IMR-90 (cell line): ENCODE measurements at regions not wholly inside any gene's neighbourhood (a gene's known extent, or its start where the extent isn't known, plus 50 kb on each side); places are given as distances from the start of the nearest gene placed in this dataset.

Source experiments
- ATAC-seq: fragments of 200-7000 bp; cut with Tn5 transposase; 2 replicates; pipeline ENCODE4 v1.9.1; 2020; ENCODE audit warnings: low read depth, mild to moderate bottlenecking, moderate library complexity
- BruUV-seq: library from RNA; stranded (reverse); fragments of 400-500 nt; replicated peaks from 2 replicates; lab custom pipeline; 2021; lab: Mats Ljungman, UMichigan
- CTCF ChIA-PET: fragments of 300-600 bp; formaldehyde crosslinking; extraction: SDS; loops from one replicate; lab custom pipeline; 2021; ENCODE audit warnings: antibody characterized with exemption; lab: Yijun Ruan, JAX
- POLR2A ChIA-PET: fragments of 300-600 bp; sonication (Branson Sonifier 250); formaldehyde crosslinking; loops from one replicate; lab custom pipeline; 2022; ENCODE audit warnings: antibody characterized with exemption; ENCODE audit not compliant: unreplicated experiment; lab: Charles Lee
- DNase-seq: peaks from one replicate; pipeline ENCODE4 v3.0.0; 2013
- H2AFZ ChIP-seq: replicated peaks from 2 replicates; pipeline ENCODE3; 2013; ENCODE audit warnings: low read length, mild to moderate bottlenecking; ENCODE audit not compliant: poor library complexity
- H2AK5ac ChIP-seq: 2 replicates; pipeline ENCODE4 v1.6.1; 2013; ENCODE audit warnings: low read depth, low read length, inconsistent platforms
- H2AK9ac ChIP-seq: replicated peaks from 2 replicates; pipeline ENCODE3; 2013; ENCODE audit warnings: mild to moderate bottlenecking, low read depth, low read length, moderate library complexity; ENCODE audit not compliant: poor library complexity
- H2BK120ac ChIP-seq: 2 replicates; pipeline ENCODE4 v1.6.1; 2013; ENCODE audit warnings: low read depth, low read length, inconsistent platforms
- H2BK15ac ChIP-seq: 3 replicates; pipeline ENCODE4 v1.6.1; 2013; ENCODE audit warnings: low read depth, low read length, inconsistent platforms
- H2BK20ac ChIP-seq: 2 replicates; pipeline ENCODE4 v1.6.1; 2013; ENCODE audit warnings: low read depth, mild to moderate bottlenecking, inconsistent platforms, low read length, moderate library complexity
- H2BK5ac ChIP-seq: 2 replicates; pipeline ENCODE4 v1.6.1; 2013; ENCODE audit warnings: mild to moderate bottlenecking, low read depth, low read length, inconsistent platforms; ENCODE audit not compliant: poor library complexity, severe bottlenecking
- H3K14ac ChIP-seq: replicated peaks from 2 replicates; pipeline ENCODE4 v1.6.1; 2013; ENCODE audit warnings: low read depth, low read length, inconsistent platforms
- H3K18ac ChIP-seq: 2 replicates; pipeline ENCODE4 v1.6.1; 2013; ENCODE audit warnings: low read depth, low read length, control low read depth
- H3K23ac ChIP-seq: 2 replicates; pipeline ENCODE4 v1.6.1; 2013; ENCODE audit warnings: low read depth, low read length, inconsistent platforms
- H3K27ac ChIP-seq: 2 replicates; pipeline ENCODE4 v1.5.1; 2013; ENCODE audit warnings: mild to moderate bottlenecking, control low read depth, low read length; ENCODE audit not compliant: insufficient read depth
- H3K27me3 ChIP-seq: 2 replicates; pipeline ENCODE4 v1.6.1; 2013; ENCODE audit warnings: low read length; ENCODE audit not compliant: control insufficient read depth, insufficient read depth
- H3K36me3 ChIP-seq: 2 replicates; pipeline ENCODE4 v1.6.1; 2013; ENCODE audit warnings: low read length, mixed read lengths; ENCODE audit not compliant: control insufficient read depth, insufficient read depth
- H3K4ac ChIP-seq: 2 replicates; pipeline ENCODE4 v1.6.1; 2013; ENCODE audit warnings: low read depth, low read length, inconsistent platforms
- H3K4me1 ChIP-seq: 2 replicates; pipeline ENCODE4 v1.6.1; 2013; ENCODE audit warnings: low read length, mixed read lengths; ENCODE audit not compliant: control insufficient read depth, insufficient read depth
- H3K4me2 ChIP-seq: 2 replicates; pipeline ENCODE4 v1.6.1; 2013; ENCODE audit warnings: low read depth, mild to moderate bottlenecking, control low read depth, low read length, moderate library complexity
- H3K4me3 ChIP-seq: 2 replicates; pipeline ENCODE4 v1.5.1; 2013; ENCODE audit warnings: low read depth, mild to moderate bottlenecking, control low read depth, low read length, moderate library complexity; ENCODE audit not compliant: insufficient read depth
- H3K56ac ChIP-seq: 2 replicates; pipeline ENCODE4 v1.6.1; 2013; ENCODE audit warnings: low read length, inconsistent platforms; ENCODE audit not compliant: insufficient read depth; ENCODE audit errors: extremely low read depth
- H3K79me1 ChIP-seq, 2 experiments: 2 replicates each; pipeline ENCODE4 v1.6.1; 2013; ENCODE audit warnings: low read length in 2 of 2, inconsistent platforms in 1 of 2, low read depth in 1 of 2
- H3K9ac ChIP-seq: 2 replicates; pipeline ENCODE4 v1.6.1; 2013; ENCODE audit warnings: low read depth, low read length, control low read depth
- H3K9me1 ChIP-seq: 2 replicates; pipeline ENCODE4 v1.6.1; 2013; ENCODE audit warnings: low read length, inconsistent platforms; ENCODE audit not compliant: insufficient read depth
- H3K9me3 ChIP-seq: 2 replicates; pipeline ENCODE4 v1.6.1; 2013; ENCODE audit warnings: low read length; ENCODE audit not compliant: control insufficient read depth, insufficient read depth
- H4K20me1 ChIP-seq: 2 replicates; pipeline ENCODE4 v1.6.1; 2013; ENCODE audit warnings: low read length, inconsistent platforms; ENCODE audit not compliant: insufficient read depth
- H4K5ac ChIP-seq: 2 replicates; pipeline ENCODE4 v1.6.1; 2013; ENCODE audit warnings: mild to moderate bottlenecking, low read depth, low read length, control low read depth
- H4K8ac ChIP-seq, 2 experiments: 2 replicates each; pipeline ENCODE4 v1.6.1; 2013; ENCODE audit warnings: low read depth in 2 of 2, low read length in 2 of 2, control low read depth in 1 of 2, inconsistent platforms in 1 of 2
- H4K91ac ChIP-seq: 2 replicates; pipeline ENCODE4 v1.6.1; 2013; ENCODE audit warnings: low read depth, low read length, inconsistent platforms; ENCODE audit not compliant: insufficient read depth
- BHLHE40 ChIP-seq: fragments of 150-350 bp; IDR thresholded peaks from 2 replicates; pipeline ENCODE4 v1.6.1; 2016; ENCODE audit warnings: mild to moderate bottlenecking, low read depth, low read length
- CEBPB ChIP-seq: IDR thresholded peaks from 2 replicates; pipeline ENCODE4 v1.6.1; 2012; ENCODE audit warnings: low read depth, low read length, improper control_type of control experiment
- CHD1 ChIP-seq: IDR thresholded peaks from 2 replicates; pipeline ENCODE4 v1.6.1; 2012; ENCODE audit warnings: low read depth, low read length, improper control_type of control experiment
- ELK1 ChIP-seq: fragments of 150-350 bp; IDR thresholded peaks from 2 replicates; pipeline ENCODE4 v1.6.1; 2016; ENCODE audit warnings: low read depth, mild to moderate bottlenecking, low read length, moderate library complexity, borderline replicate concordance
- FOS ChIP-seq: fragments of 150-350 bp; IDR thresholded peaks from 2 replicates; pipeline ENCODE4 v1.6.1; 2016; ENCODE audit warnings: low read depth, low read length
- MAFK ChIP-seq: IDR thresholded peaks from 2 replicates; pipeline ENCODE4 v1.6.1; 2012; ENCODE audit warnings: low read depth, low read length, improper control_type of control experiment
- MAZ ChIP-seq: IDR thresholded peaks from 2 replicates; pipeline ENCODE4 v1.6.1; 2012; ENCODE audit warnings: low read depth, mild to moderate bottlenecking, low read length, improper control_type of control experiment, moderate library complexity, borderline replicate concordance
- MXI1 ChIP-seq: IDR thresholded peaks from 2 replicates; pipeline ENCODE4 v1.6.1; 2012; ENCODE audit warnings: low read depth, mild to moderate bottlenecking, low read length, moderate library complexity, borderline replicate concordance
- NFE2L2 ChIP-seq: fragments of 150-350 bp; IDR thresholded peaks from 2 replicates; pipeline ENCODE4 v1.6.1; 2016; ENCODE audit warnings: low read depth, mild to moderate bottlenecking, low read length
- POLR2A ChIP-seq: IDR thresholded peaks from 2 replicates; pipeline ENCODE4 v1.6.1; 2012; ENCODE audit warnings: mild to moderate bottlenecking, low read depth, low read length
- RAD21 ChIP-seq: IDR thresholded peaks from 2 replicates; pipeline ENCODE4 v1.6.1; 2012; ENCODE audit warnings: low read length, improper control_type of control experiment
- RCOR1 ChIP-seq: IDR thresholded peaks from 2 replicates; pipeline ENCODE4 v1.6.1; 2012; ENCODE audit warnings: mild to moderate bottlenecking, low read length, improper control_type of control experiment; ENCODE audit not compliant: insufficient replicate concordance
- RFX5 ChIP-seq: IDR thresholded peaks from 2 replicates; pipeline ENCODE4 v1.8.0; 2012; ENCODE audit warnings: low read depth, mild to moderate bottlenecking, low read length, moderate library complexity
- USF2 ChIP-seq: fragments of 150-350 bp; IDR thresholded peaks from 2 replicates; pipeline ENCODE4 v1.6.1; 2017; ENCODE audit warnings: mild to moderate bottlenecking, antibody characterized with exemption, low read length, low read depth
- WGBS, 2 experiments: methylation state at CpG; one replicate each; pipeline versions ENCODE4 v1.1.5 to v1.1.7; 2013; ENCODE audit warnings: missing lambda C conversion rate in 2 of 2; ENCODE audit not compliant: insufficient read length in 1 of 2; ENCODE audit errors: extremely low coverage in 2 of 2; 5-methylcytosine and 5-hydroxymethylcytosine counted together
- dilution Hi-C: fragments of 300-500 bp; cut with HindIII; formaldehyde crosslinking; loops from one replicate; pipeline ENCODE4 v1.14.3; 2018; ENCODE audit warnings: low sequenced_read_pairs; ENCODE audit not compliant: unreplicated experiment
- in situ Hi-C: fragments of 300-500 bp; cut with MboI; formaldehyde crosslinking; loops from 3 replicates; pipeline ENCODE4 v1.14.3; 2019; ENCODE audit warnings: low sequenced_read_pairs, inconsistent platforms, mixed read lengths
- intact Hi-C: fragments of 100-400 bp; cut with micrococcal nuclease; formaldehyde crosslinking; loops from 2 replicates; pipeline ENCODE4 v1.10.0; 2022

GRCh38 chr7:25742316-25742715 is 409.7 kb upstream of the NFE2L3 start:
- no peak for ATAC-seq
- H3K4me2 ChIP-seq: no peak overlapping the region
- CTCF ChIA-PET: no interaction called here
- H4K91ac ChIP-seq: no peak overlapping the region
- no peak overlapping the region for H2BK20ac ChIP-seq
- H3K18ac ChIP-seq: no peak overlapping the region
- H3K9me1 ChIP-seq: no peaks in the 10 kb centered on the region
- dilution Hi-C loops: no loop called here
- 20% methylated on average over 1 of the region's 3 CpGs; no CpG with 5 or more reads in 1 of the 2 experiments for WGBS, 2 experiments
- POLR2A ChIA-PET: no interaction called here
- no peak overlapping the region for H2AFZ ChIP-seq
- H3K4ac ChIP-seq: no peak overlapping the region
- H3K23ac ChIP-seq: no peak overlapping the region
- H4K8ac ChIP-seq: no peak overlapping the region
- no peak overlapping the region for H2BK5ac ChIP-seq
- no peak overlapping the region for H2AK5ac ChIP-seq
- BruUV-seq: no TSS peak
- no peak overlapping the region for H3K56ac ChIP-seq
- H3K4me3 ChIP-seq: no peak overlapping the region
- no peak overlapping the region for H3K27ac ChIP-seq
- no peak overlapping the region for H3K14ac ChIP-seq
- no peak overlapping the region for H4K5ac ChIP-seq
- H3K79me1 ChIP-seq: no peaks in the 10 kb centered on the region
- H3K27me3 ChIP-seq: no peaks in the 10 kb centered on the region
- DNase-seq: no peak
- TF ChIP-seq MXI1: no peak
- TF ChIP-seq POLR2A: no peak
- no peak for TF ChIP-seq ELK1
- no peak for TF ChIP-seq RAD21
- TF ChIP-seq CEBPB: no peak
- TF ChIP-seq MAZ: no peak
- peak; percentile 97 for TF ChIP-seq MAFK
- no peak for TF ChIP-seq BHLHE40
- no peak for TF ChIP-seq FOS
- TF ChIP-seq NFE2L2: peak; percentile 41; the same call in 1 of the 2 replicates
- TF ChIP-seq USF2: no peak
- no peak for TF ChIP-seq RFX5
- no peak for TF ChIP-seq CHD1
- no peak for TF ChIP-seq RCOR1
- no peak overlapping the region for H2BK120ac ChIP-seq
- intact Hi-C loops: no loop called here
- no peak overlapping the region for H2BK15ac ChIP-seq
- H3K9me3 ChIP-seq: no peaks in the 10 kb centered on the region
- in situ Hi-C loops: no loop called here
- no peaks in the 10 kb centered on the region for H3K36me3 ChIP-seq
- no peaks in the 10 kb centered on the region for H4K20me1 ChIP-seq
- H2AK9ac ChIP-seq: no peak overlapping the region
- no peak overlapping the region for H3K9ac ChIP-seq
- no peaks in the 10 kb centered on the region for H3K4me1 ChIP-seq
